ENCODE measurements at regions not wholly inside any gene's neighbourhood (a gene's known extent, or its start where the extent isn't known, plus 50 kb on each side); places are given as distances from the start of the nearest gene placed in this dataset.

GRCh38 chr3:134086616-134087015 is 56.9 kb upstream of the SLCO2A1 start:
- TF ChIP-seq POLR2A (IDR thresholded peaks at IDR 0.05) = no peak
- TF ChIP-seq CTCF (IDR thresholded peaks at IDR 0.05) = no peak
